GM12878 (cell line): ENCODE measurements at regions not wholly inside any gene's neighbourhood (a gene's known extent, or its start where the extent isn't known, plus 50 kb on each side); places are given as distances from the start of the nearest gene placed in this dataset.

Source experiments
- ATAC-seq: fragments of 200-7000 bp; cut with Tn5 transposase; 3 replicates; pipeline ENCODE4 v1.9.1; 2020; ENCODE audit warnings: mild to moderate bottlenecking, moderate library complexity
- BruUV-seq: library from RNA; stranded (reverse); fragments of 400-500 nt; replicated peaks from 2 replicates; lab custom pipeline; 2021; lab: Mats Ljungman, UMichigan
- CTCF ChIA-PET: fragments of 300-600 bp; sonication (Branson Sonifier 250); formaldehyde crosslinking; extraction: SDS; loops from one replicate; lab custom pipeline; 2021; ENCODE audit warnings: inconsistent platforms; lab: Yijun Ruan, JAX
- POLR2A ChIA-PET: fragments of 350-600 bp; formaldehyde crosslinking; extraction: SDS; loops from one replicate; lab custom pipeline; 2021; ENCODE audit warnings: inconsistent platforms; lab: Charles Lee
- RAD21 ChIA-PET: fragments of 300-600 bp; sonication (Branson Sonifier 250); formaldehyde crosslinking; loops from one replicate; lab custom pipeline; 2023; ENCODE audit warnings: antibody characterized with exemption; ENCODE audit not compliant: unreplicated experiment; lab: Charles Lee
- SMC1A ChIA-PET: fragments of 300-600 bp; sonication (Branson Sonifier 250); formaldehyde crosslinking; loops from one replicate; lab custom pipeline; 2023; ENCODE audit not compliant: unreplicated experiment, uncharacterized antibody; lab: Charles Lee
- DNase-seq: peaks from one replicate; pipeline ENCODE4 v3.0.0-alpha.2; 2011; ENCODE audit warnings: low read depth, low spot score
- FAIRE-seq: peaks from 3 replicates; lab custom pipeline; 2011; peaks lifted over from hg19 to GRCh38; lab: Jason Lieb, UNC
- H2AFZ ChIP-seq: 2 replicates; pipeline ENCODE4 v1.6.0; 2011; ENCODE audit warnings: low read depth, low read length, control low read depth; ENCODE audit not compliant: control insufficient read depth
- H3K27ac ChIP-seq: 2 replicates; pipeline ENCODE4 v1.5.1; 2011; ENCODE audit warnings: control low read depth; ENCODE audit not compliant: control insufficient read depth, insufficient read depth
- H3K27me3 ChIP-seq, 2 experiments: replicated peaks in 1 of 2; 2 replicates each; pipeline versions ENCODE4 v1.6.0 to v1.6.1; 2011; ENCODE audit warnings: low read length in 1 of 2; ENCODE audit not compliant: control insufficient read depth in 2 of 2, insufficient read depth in 2 of 2
- H3K36me3 ChIP-seq, 2 experiments: 2 replicates each; pipeline ENCODE4 v1.5.1; 2011; ENCODE audit warnings: low read length in 1 of 2; ENCODE audit not compliant: control insufficient read depth in 2 of 2, insufficient read depth in 2 of 2
- H3K4me1 ChIP-seq: 2 replicates; pipeline ENCODE4 v1.6.1; 2011; ENCODE audit warnings: mild to moderate bottlenecking, low read length, moderate library complexity, mixed read lengths; ENCODE audit not compliant: control insufficient read depth, insufficient read depth
- H3K4me2 ChIP-seq: 2 replicates; pipeline ENCODE4 v1.6.0; 2011; ENCODE audit warnings: control low read depth; ENCODE audit not compliant: control insufficient read depth, insufficient read depth
- H3K4me3 ChIP-seq: fragments of 200-600 bp; sonication (generic); 2 replicates; pipeline ENCODE4 v1.5.1; 2016
- H3K79me2 ChIP-seq: 2 replicates; pipeline ENCODE4 v1.6.0; 2011; ENCODE audit warnings: low read length; ENCODE audit not compliant: control insufficient read depth, insufficient read depth
- H3K9ac ChIP-seq: 2 replicates; pipeline ENCODE4 v1.8.0; 2011; ENCODE audit warnings: low read length, control low read depth, mixed read lengths; ENCODE audit not compliant: control insufficient read depth, insufficient read depth
- H3K9me3 ChIP-seq: replicated peaks from 3 replicates; pipeline ENCODE4 v1.5.1; 2011; ENCODE audit warnings: mild to moderate bottlenecking, low read length; ENCODE audit not compliant: control insufficient read depth, insufficient read depth
- H4K20me1 ChIP-seq: 2 replicates; pipeline ENCODE4 v1.6.0; 2011; ENCODE audit not compliant: control insufficient read depth, insufficient read depth
- ATF3 ChIP-seq: IDR thresholded peaks from 2 replicates; pipeline ENCODE4 v1.6.1; 2011; ENCODE audit warnings: low read depth, mild to moderate bottlenecking, low read length, moderate library complexity, borderline replicate concordance; ENCODE audit errors: extremely low read depth
- BCLAF1 ChIP-seq: fragments of 450-650 bp; IDR thresholded peaks from 2 replicates; pipeline ENCODE4 v1.6.1; 2017; ENCODE audit warnings: antibody characterized with exemption, mild to moderate bottlenecking, moderate library complexity
- DPF2 ChIP-seq: fragments of 450-650 bp; IDR thresholded peaks from 2 replicates; pipeline ENCODE4 v1.6.1; 2017; ENCODE audit warnings: mild to moderate bottlenecking
- EGR1 ChIP-seq, 2 experiments: IDR thresholded peaks; 1 replicate in 1 of 2; 2 replicates in 1 of 2; pipeline ENCODE4 v1.6.1; 2011 to 2012; ENCODE audit warnings: low read depth in 2 of 2, low read length in 2 of 2, borderline replicate concordance in 1 of 2, mild to moderate bottlenecking in 1 of 2, moderate library complexity in 1 of 2
- ESRRA ChIP-seq: IDR thresholded peaks from 2 replicates; pipeline ENCODE4 v1.6.1; 2012; ENCODE audit warnings: mild to moderate bottlenecking, low read length, improper control_type of control experiment
- JUNB ChIP-seq: IDR thresholded peaks from 2 replicates; pipeline ENCODE4 v1.6.1; 2016; ENCODE audit warnings: antibody characterized with exemption, mild to moderate bottlenecking
- MYC ChIP-seq: IDR thresholded peaks from 2 replicates; pipeline ENCODE4 v1.6.1; 2011; ENCODE audit warnings: mild to moderate bottlenecking, low read length, moderate library complexity, inconsistent platforms; ENCODE audit not compliant: insufficient read depth, insufficient replicate concordance, insufficient read length, severe bottlenecking
- NFYB ChIP-seq: IDR thresholded peaks from 2 replicates; pipeline ENCODE4 v1.6.1; 2011; ENCODE audit warnings: low read depth, mild to moderate bottlenecking, low read length, improper control_type of control experiment, moderate library complexity; ENCODE audit not compliant: insufficient read depth
- PAX8 ChIP-seq: fragments of 450-650 bp; IDR thresholded peaks from 2 replicates; pipeline ENCODE4 v1.6.1; 2017; ENCODE audit warnings: mild to moderate bottlenecking, moderate library complexity
- RAD51 ChIP-seq: fragments of 450-650 bp; IDR thresholded peaks from 2 replicates; pipeline ENCODE4 v1.6.1; 2016; ENCODE audit warnings: moderate library complexity, mild to moderate bottlenecking, inconsistent platforms
- RB1 ChIP-seq: fragments of 450-650 bp; formaldehyde crosslinking; IDR thresholded peaks from 2 replicates; pipeline ENCODE4 v1.6.1; 2017; ENCODE audit warnings: mild to moderate bottlenecking, borderline replicate concordance
- SIX5 ChIP-seq: IDR thresholded peaks from 2 replicates; pipeline ENCODE4 v1.6.1; 2011; ENCODE audit warnings: mild to moderate bottlenecking, low read depth, low read length, moderate library complexity; ENCODE audit not compliant: severe bottlenecking
- STAT1 ChIP-seq: fragments of 450-650 bp; conservative IDR thresholded peaks from 2 replicates; pipeline ENCODE4 v1.6.1; 2014; ENCODE audit warnings: antibody characterized with exemption, mild to moderate bottlenecking
- TAF1 ChIP-seq: IDR thresholded peaks from 2 replicates; pipeline ENCODE4 v1.6.1; 2011; ENCODE audit warnings: mild to moderate bottlenecking, low read depth, low read length, borderline replicate concordance
- TCF7 ChIP-seq: IDR thresholded peaks from 2 replicates; pipeline ENCODE4 v1.6.1; 2014; ENCODE audit warnings: antibody characterized with exemption, borderline replicate concordance
- ZZZ3 ChIP-seq: IDR thresholded peaks from 2 replicates; pipeline ENCODE4 v1.6.1; 2011; ENCODE audit warnings: low read depth; ENCODE audit not compliant: control insufficient read depth, insufficient read length
- WGBS: methylation state at CpG from one replicate; pipeline ENCODE4 v1.1.6; 2016; ENCODE audit warnings: low lambda C conversion rate; ENCODE audit not compliant: insufficient replicate concordance, insufficient coverage; ENCODE audit errors: missing lambda C conversion rate; 5-methylcytosine and 5-hydroxymethylcytosine counted together
- in situ Hi-C: fragments of 300-500 bp; cut with MboI; formaldehyde crosslinking; loops from 9 replicates; pipeline ENCODE4 v1.14.3; 2018; ENCODE audit warnings: mixed read lengths
- intact Hi-C: fragments of 100-400 bp; cut with micrococcal nuclease; formaldehyde crosslinking; loops from one replicate; pipeline ENCODE4 v1.14.2; 2022; ENCODE audit not compliant: unreplicated experiment

GRCh38 chr18:25950321-25950720, 140.1 kb downstream of the SS18 start:
- no peak overlapping the region for H3K9ac ChIP-seq
- intact Hi-C loops, result no loop called here
- DNase-seq (no peak), ATAC-seq (no peak), FAIRE-seq (no peak)
- no peaks in the 10 kb centered on the region for H3K27me3 ChIP-seq
- no peaks in the 10 kb centered on the region for H3K79me2 ChIP-seq
- SMC1A ChIA-PET, result no interaction called here
- 19% methylated on average over 2 of the region's 2 CpGs for WGBS
- no peaks in the 10 kb centered on the region for H3K36me3 ChIP-seq
- POLR2A ChIA-PET, result interaction anchor here (0.6 kb wide), 1 partner anchor 359 kb away, joined by 4 read pairs; no protein-coding TSS in a partner anchor
- BruUV-seq, result no TSS peak
- no peak overlapping the region for H3K4me2 ChIP-seq
- RAD21 ChIA-PET, result no interaction called here
- TF ChIP-seq PAX8 (no peak), TCF7 (no peak), DPF2 (no peak), RAD51 (no peak), MYC (no peak), EGR1 (IDR thresholded peaks at IDR 0.05; ENCODE audit: borderline replicate concordance in 1 of 2, low read depth in 2 of 2, low read length in 2 of 2) (no peak), STAT1 (no peak), TAF1 (no peak), JUNB (no peak), ATF3 (no peak), RB1 (no peak), ZZZ3 (no peak), SIX5 (no peak), NFYB (no peak), BCLAF1 (no peak), ESRRA (no peak)
- no peak overlapping the region for H3K27ac ChIP-seq
- H3K4me1 ChIP-seq, result peaks cover 4% of the 10 kb centered on the region; the same call in 1 of the 2 replicates
- no peaks in the 10 kb centered on the region for H3K9me3 ChIP-seq
- H3K4me3 ChIP-seq, result no peak overlapping the region
- no peak overlapping the region for H2AFZ ChIP-seq
- in situ Hi-C loops, result no loop called here
- no peaks in the 10 kb centered on the region for H4K20me1 ChIP-seq
- CTCF ChIA-PET, result no interaction called here
